GM13976 (cell line): ENCODE measurements at regions not wholly inside any gene's neighbourhood (a gene's known extent, or its start where the extent isn't known, plus 50 kb on each side); places are given as distances from the start of the nearest gene placed in this dataset.

Experiments
- DNase-seq: peaks from one replicate; pipeline ENCODE4 v3.0.0; 2012; ENCODE audit warnings: low spot score
- in situ Hi-C: fragments of 300-500 bp; cut with MboI; formaldehyde crosslinking; loops from one replicate; pipeline ENCODE4 v1.12.0; 2022; ENCODE audit warnings: low sequenced_read_pairs, mixed read lengths, inconsistent platforms; ENCODE audit not compliant: unreplicated experiment
- TF ChIP-seq, protein P1 (sequence below): IDR thresholded peaks from 2 replicates; pipeline ENCODE4 v1.5.1; 2012; ENCODE audit warnings: borderline replicate concordance, mild to moderate bottlenecking; ENCODE audit not compliant: insufficient read depth; ENCODE audit errors: extremely low read depth, missing control alignments, control extremely low read depth

DNA sequence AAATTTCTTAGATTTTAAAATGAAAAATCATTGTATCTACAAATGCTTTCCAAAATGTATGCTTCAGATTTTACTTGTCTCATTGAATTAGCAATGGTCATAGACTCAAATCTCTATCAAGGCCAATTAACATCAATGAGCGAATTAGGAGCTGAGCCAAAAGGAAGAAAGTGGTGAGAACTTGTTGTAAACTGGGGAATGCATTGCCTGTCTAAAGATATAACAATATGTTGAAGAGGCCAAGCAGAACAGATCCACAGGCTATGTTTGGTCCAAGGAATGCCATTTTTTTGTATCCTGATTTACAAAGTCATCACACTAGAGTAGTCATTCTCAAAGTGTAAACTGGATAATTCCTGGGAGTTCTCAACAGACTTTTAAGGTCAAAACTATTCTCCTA lies 370.7 kb downstream of the GJA1 start:
- DNase-seq = no peak
- in situ Hi-C loops = no loop called here
- TF ChIP-seq, protein P1, sequence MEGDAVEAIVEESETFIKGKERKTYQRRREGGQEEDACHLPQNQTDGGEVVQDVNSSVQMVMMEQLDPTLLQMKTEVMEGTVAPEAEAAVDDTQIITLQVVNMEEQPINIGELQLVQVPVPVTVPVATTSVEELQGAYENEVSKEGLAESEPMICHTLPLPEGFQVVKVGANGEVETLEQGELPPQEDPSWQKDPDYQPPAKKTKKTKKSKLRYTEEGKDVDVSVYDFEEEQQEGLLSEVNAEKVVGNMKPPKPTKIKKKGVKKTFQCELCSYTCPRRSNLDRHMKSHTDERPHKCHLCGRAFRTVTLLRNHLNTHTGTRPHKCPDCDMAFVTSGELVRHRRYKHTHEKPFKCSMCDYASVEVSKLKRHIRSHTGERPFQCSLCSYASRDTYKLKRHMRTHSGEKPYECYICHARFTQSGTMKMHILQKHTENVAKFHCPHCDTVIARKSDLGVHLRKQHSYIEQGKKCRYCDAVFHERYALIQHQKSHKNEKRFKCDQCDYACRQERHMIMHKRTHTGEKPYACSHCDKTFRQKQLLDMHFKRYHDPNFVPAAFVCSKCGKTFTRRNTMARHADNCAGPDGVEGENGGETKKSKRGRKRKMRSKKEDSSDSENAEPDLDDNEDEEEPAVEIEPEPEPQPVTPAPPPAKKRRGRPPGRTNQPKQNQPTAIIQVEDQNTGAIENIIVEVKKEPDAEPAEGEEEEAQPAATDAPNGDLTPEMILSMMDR = no peak

DNA sequence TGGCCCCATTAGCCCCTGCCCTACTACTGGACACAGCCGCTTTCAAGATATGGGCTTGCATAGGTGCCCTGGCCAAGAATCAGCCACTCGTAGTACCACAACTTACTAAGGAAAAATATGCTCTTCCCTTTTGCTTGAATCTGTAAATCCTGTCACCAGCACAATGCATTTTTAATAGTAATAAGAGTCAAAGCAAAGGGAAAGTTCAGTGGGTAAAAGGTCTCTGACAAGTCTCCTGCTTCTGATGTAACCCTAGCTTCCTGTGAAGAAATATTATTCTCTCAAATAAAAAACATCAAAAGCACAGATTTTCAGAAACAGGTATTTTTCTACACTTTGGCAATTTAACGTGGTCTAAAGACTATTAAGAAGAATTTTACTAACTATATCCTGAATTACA lies 373.8 kb downstream of the GJA1 start:
- DNase-seq = no peak
- TF ChIP-seq, protein P1 = no peak
- in situ Hi-C loops = no loop called here

DNA sequence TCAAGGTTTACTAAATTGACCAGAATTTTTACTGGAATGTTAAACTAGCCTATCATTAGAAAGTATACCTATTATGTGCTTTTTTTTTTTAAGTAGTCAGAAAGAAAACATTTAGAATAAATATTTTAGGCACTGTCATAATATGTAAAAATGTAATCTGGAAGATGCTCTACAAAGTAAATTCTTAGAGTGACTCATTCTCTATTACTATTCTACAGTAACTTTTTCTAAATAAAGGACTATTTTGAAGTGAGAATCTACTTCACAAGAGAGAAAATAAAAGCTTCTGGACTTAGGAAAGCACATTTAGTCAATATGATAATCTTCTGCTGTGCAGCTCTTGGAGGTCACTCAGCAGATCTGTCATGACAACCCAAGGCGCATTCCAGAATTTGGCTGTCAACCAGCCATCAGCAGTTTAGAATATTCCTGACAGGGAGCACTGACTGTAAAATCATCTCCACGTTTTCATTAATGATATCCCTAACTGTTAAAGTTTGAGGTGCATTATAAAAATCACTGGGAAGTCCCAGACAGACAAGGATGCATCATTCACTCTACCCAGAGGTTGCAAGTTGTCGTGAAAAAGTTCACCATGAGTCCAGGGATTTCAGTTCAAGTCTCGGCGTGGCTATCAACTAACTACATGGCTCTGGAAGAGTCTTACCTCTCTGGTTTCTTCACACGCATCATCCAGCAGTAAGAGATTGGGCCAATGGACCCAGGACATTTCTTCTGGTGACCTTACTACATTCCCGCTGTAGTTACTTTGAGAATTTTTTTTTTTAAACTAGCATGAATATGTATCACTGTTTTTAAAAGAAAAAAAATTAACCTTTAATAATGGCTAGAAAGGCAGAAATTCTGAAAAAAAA lies 374.9 kb downstream of the GJA1 start:
- no peak for DNase-seq
- TF ChIP-seq, protein P1 = no peak
- in situ Hi-C loops = no loop called here

DNA sequence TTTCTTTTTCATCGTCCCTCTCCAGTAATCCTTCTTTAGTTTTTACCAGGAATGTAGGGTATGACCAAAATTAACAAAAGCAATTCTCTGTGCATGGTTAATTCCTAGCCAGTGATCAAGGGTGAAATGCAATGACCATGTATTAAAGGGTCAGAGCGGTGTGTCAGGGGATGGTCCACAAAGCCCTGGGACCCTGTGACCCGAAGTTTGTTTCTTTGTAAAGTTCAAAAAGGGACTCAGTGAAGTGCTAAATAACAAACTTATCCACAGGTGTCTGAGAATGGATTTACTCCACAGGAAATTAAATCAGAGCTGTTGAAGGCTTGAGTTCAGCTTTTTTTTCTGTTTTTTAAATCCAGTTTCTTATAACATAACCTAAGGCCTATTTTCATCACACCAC lies 375.7 kb downstream of the GJA1 start:
- DNase-seq = no peak
- in situ Hi-C loops = no loop called here
- TF ChIP-seq, protein P1 = no peak

DNA sequence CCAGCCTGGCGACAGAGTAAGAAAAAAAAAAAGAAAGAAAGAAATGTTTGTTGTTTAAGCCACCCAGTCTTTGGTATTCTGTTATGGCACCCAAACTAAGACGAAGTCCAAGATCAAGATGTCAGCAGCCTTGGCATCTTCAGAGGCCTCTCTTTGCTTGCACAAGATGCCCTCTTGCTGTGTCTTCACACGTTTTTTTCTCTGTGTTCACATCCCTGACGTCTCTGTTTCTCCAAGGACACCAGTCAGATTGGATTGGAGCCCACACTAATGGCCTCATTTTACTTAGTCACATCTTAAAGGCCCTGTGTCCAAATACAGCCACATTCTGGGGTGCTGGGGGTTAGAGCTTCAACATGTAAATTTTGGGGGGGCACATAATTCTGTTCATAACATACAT lies 380.9 kb downstream of the GJA1 start:
- in situ Hi-C loops = no loop called here
- no peak for DNase-seq
- TF ChIP-seq, protein P1 = no peak

DNA sequence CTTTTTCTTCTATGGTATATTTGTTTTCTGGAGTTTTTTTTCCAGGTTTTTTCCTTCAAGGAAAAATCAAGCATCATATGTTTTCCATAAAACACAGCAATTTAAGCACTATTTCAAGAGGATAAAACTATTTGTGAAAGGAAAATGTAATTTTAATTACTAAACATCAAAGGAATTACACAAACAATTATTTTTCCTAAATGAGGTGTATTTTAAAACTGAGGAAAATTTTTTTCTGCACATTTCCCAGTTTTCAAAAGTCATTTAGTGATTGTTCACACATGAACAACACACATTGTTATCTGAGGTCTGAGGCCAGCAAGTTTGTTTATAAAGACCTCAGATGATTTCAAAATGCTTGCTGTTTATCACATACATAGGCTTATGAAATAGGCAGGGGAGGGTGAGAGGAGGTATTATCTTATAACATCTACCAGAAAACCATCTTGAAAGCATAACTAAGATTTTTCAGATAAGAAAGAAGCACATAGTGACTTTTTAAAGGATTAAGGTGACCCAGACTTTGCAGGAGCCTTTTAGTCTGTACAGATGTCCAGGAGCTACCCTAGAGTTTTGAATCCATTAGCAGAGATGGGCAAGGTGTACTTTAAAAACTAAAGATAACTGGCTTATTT lies 381.6 kb downstream of the GJA1 start:
- TF ChIP-seq, protein P1 = no peak
- in situ Hi-C loops = no loop called here
- DNase-seq = no peak

DNA sequence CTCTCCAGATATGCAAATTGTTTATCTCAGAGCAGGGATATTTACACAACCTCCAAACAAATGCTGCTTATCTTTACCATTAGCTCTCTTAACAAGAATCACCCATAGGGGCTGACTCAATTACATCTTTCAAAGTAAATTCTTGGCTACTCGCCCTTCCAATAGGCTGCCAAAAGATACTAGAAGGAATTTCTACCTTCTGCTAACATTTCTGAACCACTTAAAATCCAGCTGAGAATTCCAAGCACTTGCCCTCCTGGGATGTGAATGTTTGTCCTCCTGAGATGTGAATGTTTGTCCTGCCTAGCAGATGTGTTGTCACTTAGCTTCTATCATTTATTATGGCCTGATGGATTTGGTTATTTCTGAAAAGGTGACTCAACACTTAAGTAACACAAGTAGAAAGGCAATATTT lies 388.0 kb downstream of the GJA1 start:
- DNase-seq = no peak
- TF ChIP-seq, protein P1 = no peak
- in situ Hi-C loops = no loop called here
